NCI-H774 (cell line): ENCODE measurements at regions not wholly inside any gene's neighbourhood (a gene's known extent, or its start where the extent isn't known, plus 50 kb on each side); places are given as distances from the start of the nearest gene placed in this dataset.

ENCODE experiments used
- DNase-seq: peaks from one replicate; lab custom pipeline; 2025; lab: John Stamatoyannopoulos, UW

- no peak for DNase-seq
These were observed 51.9 kb upstream of the TMEM163 start for GRCh38 chr2:134770702-134771101.

- no peak for DNase-seq
These were observed 52.6 kb upstream of the TMEM163 start for GRCh38 chr2:134771313-134771801.

GRCh38 chr2:134772493-134773169 is 53.8 kb upstream of the TMEM163 start:
- no peak for DNase-seq

- DNase-seq = no peak
These were observed 54.5 kb upstream of the TMEM163 start for GRCh38 chr2:134773335-134773734.

GRCh38 chr2:134773759-134774742 is 55.3 kb upstream of the TMEM163 start:
- no peak for DNase-seq

- DNase-seq = peak; percentile 50
These were observed 56.2 kb upstream of the TMEM163 start for GRCh38 chr2:134774786-134775641.

GRCh38 chr2:134776836-134777235 is 58.0 kb upstream of the TMEM163 start:
- DNase-seq = no peak

GRCh38 chr2:134777593-134777992 is 58.8 kb upstream of the TMEM163 start:
- no peak for DNase-seq

- DNase-seq = peak; percentile 8
These were observed 59.6 kb upstream of the TMEM163 start for GRCh38 chr2:134778372-134778771.

- no peak for DNase-seq
These were observed 57.4 kb upstream of the ACMSD start for GRCh38 chr2:134780972-134781371.

- DNase-seq = no peak
These were observed 56.3 kb upstream of the ACMSD start for GRCh38 chr2:134782107-134782506.

GRCh38 chr2:134782792-134783191 is 55.6 kb upstream of the ACMSD start:
- peak; percentile 4 for DNase-seq

- no peak for DNase-seq
These were observed 54.5 kb upstream of the ACMSD start for GRCh38 chr2:134783912-134784311.

GRCh38 chr2:134785659-134786430 is 52.6 kb upstream of the ACMSD start:
- DNase-seq = no peak

GRCh38 chr2:134788417-134788816 is 50.0 kb upstream of the ACMSD start:
- DNase-seq = no peak
